ENCODE measurements at regions not wholly inside any gene's neighbourhood (a gene's known extent, or its start where the extent isn't known, plus 50 kb on each side); places are given as distances from the start of the nearest gene placed in this dataset.
"Not testable (repeated sequence)": the region's sequence is repeated elsewhere in the genome, so short reads cannot be mapped to it uniquely, and the experiment has no call there.

GRCh38 chr1:199930067-199930466 lies 97.4 kb upstream of the NR5A2 start:
- not testable (repeated sequence) for DNase-seq, ATAC-seq

GRCh38 chr1:199931666-199932377 lies 95.7 kb upstream of the NR5A2 start:
- ATAC-seq (no peak), DNase-seq (no peak)

GRCh38 chr1:199932462-199932861 lies 95.0 kb upstream of the NR5A2 start:
- DNase-seq (no peak), ATAC-seq (no peak)

- DNase-seq = no peak
- no peak for ATAC-seq
Measured at GRCh38 chr1:199936441-199936840, 91.1 kb upstream of the NR5A2 start.

DNA sequence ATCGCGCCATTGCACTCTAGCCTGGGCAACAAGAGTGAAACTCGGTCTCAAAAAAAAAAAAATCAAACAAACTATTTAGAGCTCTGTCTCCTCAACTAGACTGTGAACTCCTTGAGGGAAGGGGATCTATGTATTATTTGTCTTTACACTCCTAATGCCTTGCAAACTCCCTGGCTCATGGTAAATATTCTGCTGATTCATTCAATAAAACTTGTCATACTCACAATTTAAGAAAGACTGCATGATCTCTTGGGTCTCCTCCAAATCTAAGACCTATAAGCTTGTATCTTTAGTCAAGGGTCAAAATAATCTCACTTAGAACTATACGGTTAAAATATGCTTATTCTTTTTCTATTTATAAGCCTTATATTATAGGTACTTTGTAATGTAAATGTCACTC lies 90.3 kb upstream of the NR5A2 start:
- DNase-seq (no peak), ATAC-seq (no peak)

DNA sequence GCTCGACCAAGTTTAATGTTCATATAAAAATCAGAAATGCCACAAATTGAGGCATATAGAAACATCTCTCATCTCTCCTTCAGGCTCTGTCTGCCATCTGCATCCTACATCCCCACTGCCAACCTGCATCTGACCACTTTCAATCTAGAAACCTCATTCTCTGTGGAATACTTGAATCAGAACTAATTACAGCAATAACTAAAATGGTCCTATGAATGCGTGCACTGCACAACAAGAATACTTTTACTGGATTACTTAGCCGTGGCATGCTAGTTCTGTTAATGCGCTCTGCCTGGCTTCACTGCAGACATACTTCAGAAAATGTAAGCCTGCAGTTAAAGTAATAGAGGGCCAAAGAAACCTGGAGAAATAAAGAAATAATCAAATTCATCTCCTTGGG lies 89.8 kb upstream of the NR5A2 start:
- no peak for DNase-seq
- ATAC-seq = no peak

- DNase-seq = no peak
- no peak for ATAC-seq
Measured at GRCh38 chr1:199944986-199945385, 82.5 kb upstream of the NR5A2 start.

DNA sequence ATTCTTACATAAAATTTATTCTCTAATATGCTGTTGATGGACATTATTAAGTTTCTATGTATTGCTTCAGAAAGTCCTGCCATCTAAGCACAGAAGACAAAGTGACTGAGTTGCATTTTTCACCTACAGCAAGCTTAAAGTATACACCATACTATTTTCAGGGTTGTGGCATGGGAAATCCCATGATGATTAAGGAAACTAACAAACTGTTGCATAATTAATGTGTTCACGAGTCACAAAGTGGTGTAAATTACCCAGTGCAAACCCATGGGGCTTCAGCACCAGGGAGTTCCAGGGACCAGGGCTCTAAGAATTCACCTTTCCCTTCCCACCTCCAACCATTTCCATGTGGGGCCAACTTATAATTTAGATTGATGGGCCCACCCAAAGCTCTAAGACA lies 81.9 kb upstream of the NR5A2 start:
- no peak for ATAC-seq
- no peak for DNase-seq

DNA sequence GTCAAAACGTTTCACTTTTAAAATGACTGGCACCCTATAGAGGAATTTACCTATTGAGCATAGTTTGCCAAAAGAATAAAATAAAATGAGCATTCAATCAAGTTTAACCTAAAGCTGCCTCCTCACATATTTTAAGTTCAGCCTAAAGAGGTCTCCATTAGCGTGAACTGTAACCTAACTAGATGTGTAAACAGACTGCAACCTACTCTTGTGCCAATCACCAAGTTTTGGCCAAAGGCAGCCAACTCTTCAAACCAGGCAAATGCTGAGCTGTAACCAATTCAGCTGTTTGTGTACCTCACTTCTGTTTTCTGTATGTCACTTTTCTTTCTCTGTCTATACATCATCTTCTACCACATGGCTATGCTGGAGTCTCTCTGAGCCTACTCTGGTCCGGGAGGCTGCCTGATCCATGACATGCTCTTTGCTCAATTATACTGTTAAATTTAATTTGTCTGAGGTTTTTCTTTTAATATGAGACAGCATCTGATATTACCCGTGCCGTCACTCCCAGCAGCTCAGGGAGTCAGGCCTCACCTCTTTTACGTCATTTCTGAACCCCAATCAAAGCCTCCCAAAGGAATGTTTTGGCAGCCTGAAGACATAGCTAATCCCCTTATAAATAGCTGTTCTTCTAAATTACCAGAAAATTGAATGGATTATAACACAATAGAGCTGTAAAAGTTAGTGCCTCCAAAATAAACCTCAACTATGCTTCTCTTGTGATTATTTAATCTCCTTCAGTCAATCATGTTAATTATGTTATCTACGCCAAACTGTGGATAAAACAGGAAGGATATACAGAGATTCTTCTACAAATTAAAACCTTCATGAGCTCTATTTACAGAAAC lies 81.0 kb upstream of the NR5A2 start:
- ATAC-seq (no peak), DNase-seq (no peak)

DNA sequence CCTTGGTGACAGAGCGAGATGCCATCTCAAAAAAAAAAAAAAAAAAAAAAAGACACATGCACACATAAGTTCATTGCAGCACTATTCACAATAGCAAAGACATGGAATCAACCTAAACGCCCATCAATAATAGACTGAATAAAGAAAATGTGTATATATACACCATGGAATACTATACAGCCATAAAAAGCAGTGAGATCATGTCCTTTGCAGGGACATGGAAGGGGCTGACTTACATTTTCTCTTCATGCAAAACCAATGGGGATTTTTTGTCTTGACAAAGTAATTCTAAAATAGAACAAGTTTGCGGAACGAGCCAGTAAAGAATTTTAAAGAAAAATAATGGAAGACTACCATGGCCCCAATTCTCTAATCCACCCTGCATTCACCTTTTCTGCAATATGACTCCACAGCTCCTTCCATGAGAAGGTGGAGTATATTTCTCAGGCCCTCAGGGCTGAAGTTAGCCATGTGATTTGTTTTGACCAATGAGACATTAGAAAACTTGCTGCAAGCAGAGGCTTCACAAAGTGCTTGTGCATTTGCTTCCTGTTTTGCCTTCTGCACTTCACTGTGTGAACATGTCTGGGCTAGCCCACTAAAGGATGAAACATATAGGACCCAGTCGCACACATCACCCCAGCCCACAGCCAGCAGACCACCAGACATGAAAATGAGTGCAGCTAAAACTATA lies 78.8 kb upstream of the NR5A2 start:
- ATAC-seq = no peak
- no peak for DNase-seq

DNA sequence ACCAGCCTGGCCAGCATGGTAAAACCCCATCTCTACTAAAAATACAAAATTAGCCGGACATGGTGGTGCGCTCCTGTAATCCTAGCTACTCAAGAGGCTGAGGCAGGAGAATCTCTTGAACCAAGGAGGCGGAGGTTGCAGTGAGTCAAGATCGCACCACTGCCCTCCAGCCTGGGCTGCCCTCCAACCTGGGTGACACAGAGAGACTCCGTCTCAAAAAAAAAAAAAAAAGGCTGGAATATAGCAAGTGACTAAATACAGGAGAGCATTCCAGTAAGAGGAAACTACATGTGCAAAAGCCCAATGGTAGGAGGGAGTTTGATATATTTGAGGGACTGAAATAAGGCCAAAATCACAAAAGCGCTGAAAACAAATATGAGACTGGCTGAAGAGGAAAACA lies 76.5 kb upstream of the NR5A2 start:
- ATAC-seq, DNase-seq: not testable (repeated sequence)

DNA sequence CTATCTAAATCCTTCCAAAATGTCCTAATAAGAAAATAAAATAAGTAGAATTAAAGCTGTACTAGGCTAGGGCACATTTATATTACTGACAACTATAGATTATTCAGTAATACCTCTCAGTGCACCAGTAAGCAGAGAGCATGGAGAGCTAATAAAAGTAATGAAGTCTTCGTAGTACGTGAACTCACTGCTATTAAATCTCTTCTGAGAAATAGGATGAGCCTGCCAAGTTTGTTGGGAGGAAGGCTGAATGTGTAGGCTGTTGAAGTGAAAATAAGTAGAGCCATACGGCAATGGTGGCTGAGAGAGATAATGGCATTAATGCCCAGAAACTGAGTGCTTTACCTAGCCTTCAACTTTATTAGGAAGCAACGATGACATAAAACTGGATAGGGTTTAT lies 73.9 kb upstream of the NR5A2 start:
- ATAC-seq (no peak), DNase-seq (no peak)

DNA sequence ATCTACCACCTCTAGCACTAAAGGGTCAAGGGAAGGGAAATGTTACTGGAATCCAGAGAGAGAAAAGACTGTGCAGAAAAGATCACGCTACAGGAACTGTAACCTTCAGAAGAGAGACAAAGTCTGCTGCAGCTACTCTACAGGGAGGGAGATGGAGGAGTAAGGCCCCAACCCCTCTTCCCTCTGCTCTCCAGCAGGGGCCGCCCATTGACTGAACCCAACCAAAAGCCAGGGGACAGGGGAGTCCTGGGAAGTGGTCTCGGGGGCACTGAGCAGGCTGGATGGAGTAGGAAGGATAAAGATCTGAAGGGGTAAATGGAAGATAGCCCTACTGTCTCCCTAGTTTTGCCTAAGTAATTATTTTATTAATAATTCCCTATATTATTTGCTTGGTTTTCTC lies 72.8 kb upstream of the NR5A2 start:
- DNase-seq (peak; percentile 8), ATAC-seq (no peak)

- no peak for DNase-seq
- no peak for ATAC-seq
Measured at GRCh38 chr1:199955235-199955634, 72.3 kb upstream of the NR5A2 start.

DNA sequence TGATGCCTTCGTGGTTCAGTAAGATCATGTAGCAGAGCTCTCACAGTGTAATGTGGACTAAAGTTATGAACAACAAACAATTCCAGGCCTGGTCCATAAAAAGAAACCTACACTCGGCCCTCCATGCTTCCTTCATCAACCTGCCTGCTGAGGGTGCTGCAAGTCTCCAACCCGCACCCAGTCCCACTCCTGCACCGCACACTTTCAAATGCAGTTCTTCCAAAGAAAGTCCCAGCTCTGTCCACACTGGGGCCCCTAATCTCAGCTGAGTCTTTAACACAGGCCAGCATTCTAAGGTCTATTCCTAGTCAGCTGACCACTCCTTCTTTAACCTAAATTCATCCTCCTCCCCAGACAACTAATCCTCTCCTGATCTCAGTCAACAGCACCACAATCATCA lies 71.5 kb upstream of the NR5A2 start:
- DNase-seq (no peak), ATAC-seq (no peak)

- DNase-seq = no peak
- no peak for ATAC-seq
Measured at GRCh38 chr1:199959033-199959774, 68.3 kb upstream of the NR5A2 start.

- ATAC-seq (no peak), DNase-seq (no peak)
Measured at GRCh38 chr1:199959775-199960110, 67.8 kb upstream of the NR5A2 start.

DNA sequence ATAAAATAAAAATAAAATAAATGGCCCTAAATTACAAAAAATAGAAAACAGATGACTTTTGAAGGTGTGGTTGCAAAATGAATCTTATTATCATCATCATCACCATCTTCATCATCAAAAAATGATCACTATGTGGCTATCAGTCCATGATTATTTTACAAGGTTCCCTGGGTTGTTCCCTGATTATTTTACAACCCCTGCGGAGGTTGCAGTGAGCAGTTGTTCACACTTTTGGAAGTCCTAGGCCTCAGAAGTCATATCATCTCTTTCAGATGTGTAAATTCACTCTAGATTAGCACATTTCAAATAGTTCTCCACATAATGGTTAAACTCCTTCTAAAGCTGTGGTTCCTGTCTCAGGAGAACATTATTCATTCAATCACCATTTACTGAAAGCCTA lies 57.4 kb upstream of the NR5A2 start:
- no peak for DNase-seq
- ATAC-seq = no peak

DNA sequence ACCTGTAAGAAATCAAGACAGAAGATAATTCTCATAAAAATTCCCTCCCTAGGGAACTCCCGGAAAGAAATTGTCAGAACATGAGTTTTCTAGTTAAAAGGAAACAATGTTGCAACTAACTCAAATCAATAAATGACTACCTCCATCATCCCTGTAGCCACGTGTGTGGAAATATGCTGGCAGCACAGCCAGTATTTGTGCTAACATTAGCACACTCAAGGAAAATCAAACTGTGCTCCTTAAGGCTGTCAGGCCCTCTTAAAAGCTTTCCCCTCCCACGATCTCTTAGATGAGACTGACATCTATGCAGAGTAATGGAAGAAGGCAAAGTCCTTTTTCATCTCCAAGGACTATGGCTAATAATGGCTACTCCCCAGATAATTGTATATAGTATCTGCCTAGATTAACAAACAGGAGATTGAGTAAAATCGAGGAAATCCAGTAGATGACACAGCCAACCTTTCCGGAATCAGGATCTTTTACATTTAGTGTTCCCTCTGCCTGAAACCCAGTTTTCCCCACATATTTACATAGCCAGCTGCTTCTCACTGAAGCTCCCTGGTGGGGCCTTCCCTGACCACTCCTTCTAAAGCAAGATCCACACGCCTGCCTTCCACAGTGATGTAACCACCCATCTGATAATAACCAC lies 50.9 kb upstream of the NR5A2 start:
- no peak for DNase-seq
- no peak for ATAC-seq
